G401.6 (cell line): ENCODE measurements at regions not wholly inside any gene's neighbourhood (a gene's known extent, or its start where the extent isn't known, plus 50 kb on each side); places are given as distances from the start of the nearest gene placed in this dataset.
"Not testable (repeated sequence)": the region's sequence is repeated elsewhere in the genome, so short reads cannot be mapped to it uniquely, and the experiment has no call there.

ENCODE experiments used
- FAIRE-seq: peaks from 2 replicates; lab custom pipeline; 2012; peaks lifted over from hg19 to GRCh38; lab: Jason Lieb, UNC

- peak; percentile 45 for FAIRE-seq
These were observed 133.4 kb downstream of the SLC1A3 start for GRCh38 chr5:36739751-36740221.

- FAIRE-seq: no peak
These were observed 134.0 kb downstream of the SLC1A3 start for GRCh38 chr5:36740259-36740898.

- no peak for FAIRE-seq
These were observed 134.7 kb downstream of the SLC1A3 start for GRCh38 chr5:36741128-36741527.

- no peak for FAIRE-seq
These were observed 132.4 kb upstream of the NIPBL start for GRCh38 chr5:36743891-36744772.

GRCh38 chr5:36744773-36745589 is 131.6 kb upstream of the NIPBL start:
- no peak for FAIRE-seq

GRCh38 chr5:36747794-36748193 is 128.8 kb upstream of the NIPBL start:
- FAIRE-seq: not testable (repeated sequence)

- no peak for FAIRE-seq
These were observed 124.7 kb upstream of the NIPBL start for GRCh38 chr5:36751886-36752285.

GRCh38 chr5:36755342-36755741 is 121.2 kb upstream of the NIPBL start:
- FAIRE-seq: no peak

- FAIRE-seq: no peak
These were observed 120.6 kb upstream of the NIPBL start for GRCh38 chr5:36755920-36756488.

GRCh38 chr5:36756848-36757247 is 119.7 kb upstream of the NIPBL start:
- no peak for FAIRE-seq

- no peak for FAIRE-seq
These were observed 117.5 kb upstream of the NIPBL start for GRCh38 chr5:36759117-36759516.

- FAIRE-seq: no peak
These were observed 113.1 kb upstream of the NIPBL start for GRCh38 chr5:36763454-36763853.

GRCh38 chr5:36765876-36766275 is 110.7 kb upstream of the NIPBL start:
- FAIRE-seq: no peak

GRCh38 chr5:36766981-36767380 is 109.6 kb upstream of the NIPBL start:
- FAIRE-seq: no peak

- FAIRE-seq: no peak
These were observed 108.1 kb upstream of the NIPBL start for GRCh38 chr5:36768450-36768849.

- FAIRE-seq: no peak
These were observed 107.3 kb upstream of the NIPBL start for GRCh38 chr5:36769129-36769770.

GRCh38 chr5:36770125-36770524 is 106.4 kb upstream of the NIPBL start:
- no peak for FAIRE-seq

GRCh38 chr5:36772276-36773140 is 104.1 kb upstream of the NIPBL start:
- FAIRE-seq: no peak

- FAIRE-seq: peak; percentile 3
These were observed 99.3 kb upstream of the NIPBL start for GRCh38 chr5:36777105-36777757.

GRCh38 chr5:36778336-36778735 is 98.2 kb upstream of the NIPBL start:
- no peak for FAIRE-seq
